ENCODE measurements at regions not wholly inside any gene's neighbourhood (a gene's known extent, or its start where the extent isn't known, plus 50 kb on each side); places are given as distances from the start of the nearest gene placed in this dataset.

DNA sequence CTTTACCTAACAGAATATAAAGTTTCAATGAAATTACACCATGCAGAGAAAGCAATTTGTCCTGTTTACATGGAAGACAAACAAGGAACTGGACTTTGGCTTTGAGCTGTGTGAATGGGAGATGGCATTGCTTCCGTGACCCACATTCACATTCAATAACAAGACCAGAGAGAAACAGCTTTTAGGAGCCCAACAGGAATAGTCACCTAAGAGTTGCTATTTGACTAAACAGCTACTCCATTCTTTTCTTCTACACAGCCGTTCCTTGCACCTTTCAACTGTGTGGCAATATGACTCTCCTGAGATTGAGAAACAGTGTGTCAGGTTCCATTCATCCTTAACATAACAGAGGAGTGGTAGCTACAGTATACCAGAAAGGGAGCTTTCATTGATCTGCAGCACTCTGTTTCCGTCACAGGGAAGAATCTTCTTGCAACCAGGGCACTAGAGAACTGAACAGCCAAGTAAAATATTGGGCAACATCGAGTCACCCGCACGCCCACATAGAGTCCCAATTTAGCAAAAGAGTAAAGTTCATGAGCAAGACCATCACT, 355.1 kb downstream of the HAO1 start (continued):
- TF ChIP-seq, protein P1, sequence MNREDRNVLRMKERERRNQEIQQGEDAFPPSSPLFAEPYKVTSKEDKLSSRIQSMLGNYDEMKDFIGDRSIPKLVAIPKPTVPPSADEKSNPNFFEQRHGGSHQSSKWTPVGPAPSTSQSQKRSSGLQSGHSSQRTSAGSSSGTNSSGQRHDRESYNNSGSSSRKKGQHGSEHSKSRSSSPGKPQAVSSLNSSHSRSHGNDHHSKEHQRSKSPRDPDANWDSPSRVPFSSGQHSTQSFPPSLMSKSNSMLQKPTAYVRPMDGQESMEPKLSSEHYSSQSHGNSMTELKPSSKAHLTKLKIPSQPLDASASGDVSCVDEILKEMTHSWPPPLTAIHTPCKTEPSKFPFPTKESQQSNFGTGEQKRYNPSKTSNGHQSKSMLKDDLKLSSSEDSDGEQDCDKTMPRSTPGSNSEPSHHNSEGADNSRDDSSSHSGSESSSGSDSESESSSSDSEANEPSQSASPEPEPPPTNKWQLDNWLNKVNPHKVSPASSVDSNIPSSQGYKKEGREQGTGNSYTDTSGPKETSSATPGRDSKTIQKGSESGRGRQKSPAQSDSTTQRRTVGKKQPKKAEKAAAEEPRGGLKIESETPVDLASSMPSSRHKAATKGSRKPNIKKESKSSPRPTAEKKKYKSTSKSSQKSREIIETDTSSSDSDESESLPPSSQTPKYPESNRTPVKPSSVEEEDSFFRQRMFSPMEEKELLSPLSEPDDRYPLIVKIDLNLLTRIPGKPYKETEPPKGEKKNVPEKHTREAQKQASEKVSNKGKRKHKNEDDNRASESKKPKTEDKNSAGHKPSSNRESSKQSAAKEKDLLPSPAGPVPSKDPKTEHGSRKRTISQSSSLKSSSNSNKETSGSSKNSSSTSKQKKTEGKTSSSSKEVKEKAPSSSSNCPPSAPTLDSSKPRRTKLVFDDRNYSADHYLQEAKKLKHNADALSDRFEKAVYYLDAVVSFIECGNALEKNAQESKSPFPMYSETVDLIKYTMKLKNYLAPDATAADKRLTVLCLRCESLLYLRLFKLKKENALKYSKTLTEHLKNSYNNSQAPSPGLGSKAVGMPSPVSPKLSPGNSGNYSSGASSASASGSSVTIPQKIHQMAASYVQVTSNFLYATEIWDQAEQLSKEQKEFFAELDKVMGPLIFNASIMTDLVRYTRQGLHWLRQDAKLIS (CRISPR knock-in tag; IDR thresholded peaks at IDR 0.05), result no peak
- TF ChIP-seq, protein P2, sequence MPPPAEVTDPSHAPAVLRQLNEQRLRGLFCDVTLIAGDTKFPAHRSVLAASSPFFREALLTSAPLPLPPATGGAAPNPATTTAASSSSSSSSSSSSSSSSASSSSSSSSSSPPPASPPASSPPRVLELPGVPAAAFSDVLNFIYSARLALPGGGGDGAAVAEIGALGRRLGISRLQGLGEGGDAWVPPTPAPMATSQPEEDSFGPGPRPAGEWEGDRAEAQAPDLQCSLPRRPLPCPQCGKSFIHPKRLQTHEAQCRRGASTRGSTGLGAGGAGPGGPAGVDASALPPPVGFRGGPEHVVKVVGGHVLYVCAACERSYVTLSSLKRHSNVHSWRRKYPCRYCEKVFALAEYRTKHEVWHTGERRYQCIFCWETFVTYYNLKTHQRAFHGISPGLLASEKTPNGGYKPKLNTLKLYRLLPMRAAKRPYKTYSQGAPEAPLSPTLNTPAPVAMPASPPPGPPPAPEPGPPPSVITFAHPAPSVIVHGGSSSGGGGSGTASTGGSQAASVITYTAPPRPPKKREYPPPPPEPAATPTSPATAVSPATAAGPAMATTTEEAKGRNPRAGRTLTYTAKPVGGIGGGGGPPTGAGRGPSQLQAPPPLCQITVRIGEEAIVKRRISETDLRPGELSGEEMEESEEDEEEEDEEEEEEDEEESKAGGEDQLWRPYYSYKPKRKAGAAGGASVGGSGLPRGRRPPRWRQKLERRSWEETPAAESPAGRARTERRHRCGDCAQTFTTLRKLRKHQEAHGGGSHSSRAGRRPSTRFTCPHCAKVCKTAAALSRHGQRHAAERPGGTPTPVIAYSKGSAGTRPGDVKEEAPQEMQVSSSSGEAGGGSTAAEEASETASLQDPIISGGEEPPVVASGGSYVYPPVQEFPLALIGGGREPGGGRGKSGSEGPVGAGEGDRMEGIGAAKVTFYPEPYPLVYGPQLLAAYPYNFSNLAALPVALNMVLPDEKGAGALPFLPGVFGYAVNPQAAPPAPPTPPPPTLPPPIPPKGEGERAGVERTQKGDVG (CRISPR knock-in tag; IDR thresholded peaks at IDR 0.05; ENCODE audit: borderline replicate concordance), result no peak
- TF ChIP-seq, protein P3, sequence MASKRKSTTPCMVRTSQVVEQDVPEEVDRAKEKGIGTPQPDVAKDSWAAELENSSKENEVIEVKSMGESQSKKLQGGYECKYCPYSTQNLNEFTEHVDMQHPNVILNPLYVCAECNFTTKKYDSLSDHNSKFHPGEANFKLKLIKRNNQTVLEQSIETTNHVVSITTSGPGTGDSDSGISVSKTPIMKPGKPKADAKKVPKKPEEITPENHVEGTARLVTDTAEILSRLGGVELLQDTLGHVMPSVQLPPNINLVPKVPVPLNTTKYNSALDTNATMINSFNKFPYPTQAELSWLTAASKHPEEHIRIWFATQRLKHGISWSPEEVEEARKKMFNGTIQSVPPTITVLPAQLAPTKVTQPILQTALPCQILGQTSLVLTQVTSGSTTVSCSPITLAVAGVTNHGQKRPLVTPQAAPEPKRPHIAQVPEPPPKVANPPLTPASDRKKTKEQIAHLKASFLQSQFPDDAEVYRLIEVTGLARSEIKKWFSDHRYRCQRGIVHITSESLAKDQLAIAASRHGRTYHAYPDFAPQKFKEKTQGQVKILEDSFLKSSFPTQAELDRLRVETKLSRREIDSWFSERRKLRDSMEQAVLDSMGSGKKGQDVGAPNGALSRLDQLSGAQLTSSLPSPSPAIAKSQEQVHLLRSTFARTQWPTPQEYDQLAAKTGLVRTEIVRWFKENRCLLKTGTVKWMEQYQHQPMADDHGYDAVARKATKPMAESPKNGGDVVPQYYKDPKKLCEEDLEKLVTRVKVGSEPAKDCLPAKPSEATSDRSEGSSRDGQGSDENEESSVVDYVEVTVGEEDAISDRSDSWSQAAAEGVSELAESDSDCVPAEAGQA (IDR thresholded peaks at IDR 0.05; ENCODE audit: low read depth), result no peak
- TF ChIP-seq, protein P3 (CRISPR knock-in tag; IDR thresholded peaks at IDR 0.05; ENCODE audit: borderline replicate concordance), result 0 out of 2 replicates have a peak, but pooled peaks have one; percentile 29
- TF ChIP-seq, protein P4, sequence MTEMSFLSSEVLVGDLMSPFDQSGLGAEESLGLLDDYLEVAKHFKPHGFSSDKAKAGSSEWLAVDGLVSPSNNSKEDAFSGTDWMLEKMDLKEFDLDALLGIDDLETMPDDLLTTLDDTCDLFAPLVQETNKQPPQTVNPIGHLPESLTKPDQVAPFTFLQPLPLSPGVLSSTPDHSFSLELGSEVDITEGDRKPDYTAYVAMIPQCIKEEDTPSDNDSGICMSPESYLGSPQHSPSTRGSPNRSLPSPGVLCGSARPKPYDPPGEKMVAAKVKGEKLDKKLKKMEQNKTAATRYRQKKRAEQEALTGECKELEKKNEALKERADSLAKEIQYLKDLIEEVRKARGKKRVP (CRISPR knock-in tag; IDR thresholded peaks at IDR 0.05), result peak in 1 of 2 experiments; percentile 84; a peak in 2 of 4 replicates
- no peak for TF ChIP-seq POLR2AphosphoS2 (IDR thresholded peaks at IDR 0.05; ENCODE audit: low read depth, low read length)
- TF ChIP-seq, protein P5, sequence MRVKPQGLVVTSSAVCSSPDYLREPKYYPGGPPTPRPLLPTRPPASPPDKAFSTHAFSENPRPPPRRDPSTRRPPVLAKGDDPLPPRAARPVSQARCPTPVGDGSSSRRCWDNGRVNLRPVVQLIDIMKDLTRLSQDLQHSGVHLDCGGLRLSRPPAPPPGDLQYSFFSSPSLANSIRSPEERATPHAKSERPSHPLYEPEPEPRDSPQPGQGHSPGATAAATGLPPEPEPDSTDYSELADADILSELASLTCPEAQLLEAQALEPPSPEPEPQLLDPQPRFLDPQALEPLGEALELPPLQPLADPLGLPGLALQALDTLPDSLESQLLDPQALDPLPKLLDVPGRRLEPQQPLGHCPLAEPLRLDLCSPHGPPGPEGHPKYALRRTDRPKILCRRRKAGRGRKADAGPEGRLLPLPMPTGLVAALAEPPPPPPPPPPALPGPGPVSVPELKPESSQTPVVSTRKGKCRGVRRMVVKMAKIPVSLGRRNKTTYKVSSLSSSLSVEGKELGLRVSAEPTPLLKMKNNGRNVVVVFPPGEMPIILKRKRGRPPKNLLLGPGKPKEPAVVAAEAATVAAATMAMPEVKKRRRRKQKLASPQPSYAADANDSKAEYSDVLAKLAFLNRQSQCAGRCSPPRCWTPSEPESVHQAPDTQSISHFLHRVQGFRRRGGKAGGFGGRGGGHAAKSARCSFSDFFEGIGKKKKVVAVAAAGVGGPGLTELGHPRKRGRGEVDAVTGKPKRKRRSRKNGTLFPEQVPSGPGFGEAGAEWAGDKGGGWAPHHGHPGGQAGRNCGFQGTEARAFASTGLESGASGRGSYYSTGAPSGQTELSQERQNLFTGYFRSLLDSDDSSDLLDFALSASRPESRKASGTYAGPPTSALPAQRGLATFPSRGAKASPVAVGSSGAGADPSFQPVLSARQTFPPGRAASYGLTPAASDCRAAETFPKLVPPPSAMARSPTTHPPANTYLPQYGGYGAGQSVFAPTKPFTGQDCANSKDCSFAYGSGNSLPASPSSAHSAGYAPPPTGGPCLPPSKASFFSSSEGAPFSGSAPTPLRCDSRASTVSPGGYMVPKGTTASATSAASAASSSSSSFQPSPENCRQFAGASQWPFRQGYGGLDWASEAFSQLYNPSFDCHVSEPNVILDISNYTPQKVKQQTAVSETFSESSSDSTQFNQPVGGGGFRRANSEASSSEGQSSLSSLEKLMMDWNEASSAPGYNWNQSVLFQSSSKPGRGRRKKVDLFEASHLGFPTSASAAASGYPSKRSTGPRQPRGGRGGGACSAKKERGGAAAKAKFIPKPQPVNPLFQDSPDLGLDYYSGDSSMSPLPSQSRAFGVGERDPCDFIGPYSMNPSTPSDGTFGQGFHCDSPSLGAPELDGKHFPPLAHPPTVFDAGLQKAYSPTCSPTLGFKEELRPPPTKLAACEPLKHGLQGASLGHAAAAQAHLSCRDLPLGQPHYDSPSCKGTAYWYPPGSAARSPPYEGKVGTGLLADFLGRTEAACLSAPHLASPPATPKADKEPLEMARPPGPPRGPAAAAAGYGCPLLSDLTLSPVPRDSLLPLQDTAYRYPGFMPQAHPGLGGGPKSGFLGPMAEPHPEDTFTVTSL (CRISPR knock-in tag; IDR thresholded peaks at IDR 0.05; ENCODE audit: borderline replicate concordance), result peak; percentile 89; the same call in 1 of the 2 replicates
